IMR-90 (cell line): ENCODE measurements at regions not wholly inside any gene's neighbourhood (a gene's known extent, or its start where the extent isn't known, plus 50 kb on each side); places are given as distances from the start of the nearest gene placed in this dataset.

Experiments used
- ATAC-seq: fragments of 200-7000 bp; cut with Tn5 transposase; 2 replicates; pipeline ENCODE4 v1.9.1; 2020; ENCODE audit warnings: low read depth, mild to moderate bottlenecking, moderate library complexity
- BruUV-seq: library from RNA; stranded (reverse); fragments of 400-500 nt; replicated peaks from 2 replicates; lab custom pipeline; 2021; lab: Mats Ljungman, UMichigan
- CTCF ChIA-PET: fragments of 300-600 bp; formaldehyde crosslinking; extraction: SDS; loops from one replicate; lab custom pipeline; 2021; ENCODE audit warnings: antibody characterized with exemption; lab: Yijun Ruan, JAX
- POLR2A ChIA-PET: fragments of 300-600 bp; sonication (Branson Sonifier 250); formaldehyde crosslinking; loops from one replicate; lab custom pipeline; 2022; ENCODE audit warnings: antibody characterized with exemption; ENCODE audit not compliant: unreplicated experiment; lab: Charles Lee
- DNase-seq: peaks from one replicate; pipeline ENCODE4 v3.0.0; 2013
- H2AFZ ChIP-seq: replicated peaks from 2 replicates; pipeline ENCODE3; 2013; ENCODE audit warnings: low read length, mild to moderate bottlenecking; ENCODE audit not compliant: poor library complexity
- H2AK5ac ChIP-seq: 2 replicates; pipeline ENCODE4 v1.6.1; 2013; ENCODE audit warnings: low read depth, low read length, inconsistent platforms
- H2AK9ac ChIP-seq: replicated peaks from 2 replicates; pipeline ENCODE3; 2013; ENCODE audit warnings: mild to moderate bottlenecking, low read depth, low read length, moderate library complexity; ENCODE audit not compliant: poor library complexity
- H2BK120ac ChIP-seq: 2 replicates; pipeline ENCODE4 v1.6.1; 2013; ENCODE audit warnings: low read depth, low read length, inconsistent platforms
- H2BK15ac ChIP-seq: 3 replicates; pipeline ENCODE4 v1.6.1; 2013; ENCODE audit warnings: low read depth, low read length, inconsistent platforms
- H2BK20ac ChIP-seq: 2 replicates; pipeline ENCODE4 v1.6.1; 2013; ENCODE audit warnings: low read depth, mild to moderate bottlenecking, inconsistent platforms, low read length, moderate library complexity
- H2BK5ac ChIP-seq: 2 replicates; pipeline ENCODE4 v1.6.1; 2013; ENCODE audit warnings: mild to moderate bottlenecking, low read depth, low read length, inconsistent platforms; ENCODE audit not compliant: poor library complexity, severe bottlenecking
- H3K14ac ChIP-seq: replicated peaks from 2 replicates; pipeline ENCODE4 v1.6.1; 2013; ENCODE audit warnings: low read depth, low read length, inconsistent platforms
- H3K18ac ChIP-seq: 2 replicates; pipeline ENCODE4 v1.6.1; 2013; ENCODE audit warnings: low read depth, low read length, control low read depth
- H3K23ac ChIP-seq: 2 replicates; pipeline ENCODE4 v1.6.1; 2013; ENCODE audit warnings: low read depth, low read length, inconsistent platforms
- H3K27ac ChIP-seq: 2 replicates; pipeline ENCODE4 v1.5.1; 2013; ENCODE audit warnings: mild to moderate bottlenecking, control low read depth, low read length; ENCODE audit not compliant: insufficient read depth
- H3K27me3 ChIP-seq: 2 replicates; pipeline ENCODE4 v1.6.1; 2013; ENCODE audit warnings: low read length; ENCODE audit not compliant: control insufficient read depth, insufficient read depth
- H3K36me3 ChIP-seq: 2 replicates; pipeline ENCODE4 v1.6.1; 2013; ENCODE audit warnings: low read length, mixed read lengths; ENCODE audit not compliant: control insufficient read depth, insufficient read depth
- H3K4ac ChIP-seq: 2 replicates; pipeline ENCODE4 v1.6.1; 2013; ENCODE audit warnings: low read depth, low read length, inconsistent platforms
- H3K4me1 ChIP-seq: 2 replicates; pipeline ENCODE4 v1.6.1; 2013; ENCODE audit warnings: low read length, mixed read lengths; ENCODE audit not compliant: control insufficient read depth, insufficient read depth
- H3K4me2 ChIP-seq: 2 replicates; pipeline ENCODE4 v1.6.1; 2013; ENCODE audit warnings: low read depth, mild to moderate bottlenecking, control low read depth, low read length, moderate library complexity
- H3K4me3 ChIP-seq: 2 replicates; pipeline ENCODE4 v1.5.1; 2013; ENCODE audit warnings: low read depth, mild to moderate bottlenecking, control low read depth, low read length, moderate library complexity; ENCODE audit not compliant: insufficient read depth
- H3K56ac ChIP-seq: 2 replicates; pipeline ENCODE4 v1.6.1; 2013; ENCODE audit warnings: low read length, inconsistent platforms; ENCODE audit not compliant: insufficient read depth; ENCODE audit errors: extremely low read depth
- H3K79me1 ChIP-seq, 2 experiments: 2 replicates each; pipeline ENCODE4 v1.6.1; 2013; ENCODE audit warnings: low read length in 2 of 2, inconsistent platforms in 1 of 2, low read depth in 1 of 2
- H3K9ac ChIP-seq: 2 replicates; pipeline ENCODE4 v1.6.1; 2013; ENCODE audit warnings: low read depth, low read length, control low read depth
- H3K9me1 ChIP-seq: 2 replicates; pipeline ENCODE4 v1.6.1; 2013; ENCODE audit warnings: low read length, inconsistent platforms; ENCODE audit not compliant: insufficient read depth
- H3K9me3 ChIP-seq: 2 replicates; pipeline ENCODE4 v1.6.1; 2013; ENCODE audit warnings: low read length; ENCODE audit not compliant: control insufficient read depth, insufficient read depth
- H4K20me1 ChIP-seq: 2 replicates; pipeline ENCODE4 v1.6.1; 2013; ENCODE audit warnings: low read length, inconsistent platforms; ENCODE audit not compliant: insufficient read depth
- H4K5ac ChIP-seq: 2 replicates; pipeline ENCODE4 v1.6.1; 2013; ENCODE audit warnings: mild to moderate bottlenecking, low read depth, low read length, control low read depth
- H4K8ac ChIP-seq, 2 experiments: 2 replicates each; pipeline ENCODE4 v1.6.1; 2013; ENCODE audit warnings: low read depth in 2 of 2, low read length in 2 of 2, control low read depth in 1 of 2, inconsistent platforms in 1 of 2
- H4K91ac ChIP-seq: 2 replicates; pipeline ENCODE4 v1.6.1; 2013; ENCODE audit warnings: low read depth, low read length, inconsistent platforms; ENCODE audit not compliant: insufficient read depth
- MAFK ChIP-seq: IDR thresholded peaks from 2 replicates; pipeline ENCODE4 v1.6.1; 2012; ENCODE audit warnings: low read depth, low read length, improper control_type of control experiment
- MAZ ChIP-seq: IDR thresholded peaks from 2 replicates; pipeline ENCODE4 v1.6.1; 2012; ENCODE audit warnings: low read depth, mild to moderate bottlenecking, low read length, improper control_type of control experiment, moderate library complexity, borderline replicate concordance
- RCOR1 ChIP-seq: IDR thresholded peaks from 2 replicates; pipeline ENCODE4 v1.6.1; 2012; ENCODE audit warnings: mild to moderate bottlenecking, low read length, improper control_type of control experiment; ENCODE audit not compliant: insufficient replicate concordance
- SMC3 ChIP-seq: fragments of 150-350 bp; IDR thresholded peaks from 2 replicates; pipeline ENCODE4 v1.6.1; 2016; ENCODE audit warnings: low read depth, mild to moderate bottlenecking, antibody characterized with exemption, low read length, moderate library complexity
- WGBS, 2 experiments: methylation state at CpG; one replicate each; pipeline versions ENCODE4 v1.1.5 to v1.1.7; 2013; ENCODE audit warnings: missing lambda C conversion rate in 2 of 2; ENCODE audit not compliant: insufficient read length in 1 of 2; ENCODE audit errors: extremely low coverage in 2 of 2; 5-methylcytosine and 5-hydroxymethylcytosine counted together
- dilution Hi-C: fragments of 300-500 bp; cut with HindIII; formaldehyde crosslinking; loops from one replicate; pipeline ENCODE4 v1.14.3; 2018; ENCODE audit warnings: low sequenced_read_pairs; ENCODE audit not compliant: unreplicated experiment
- in situ Hi-C: fragments of 300-500 bp; cut with MboI; formaldehyde crosslinking; loops from 3 replicates; pipeline ENCODE4 v1.14.3; 2019; ENCODE audit warnings: low sequenced_read_pairs, inconsistent platforms, mixed read lengths
- intact Hi-C: fragments of 100-400 bp; cut with micrococcal nuclease; formaldehyde crosslinking; loops from 2 replicates; pipeline ENCODE4 v1.10.0; 2022
- TF ChIP-seq, protein P1 (sequence below): fragments of 150-350 bp; IDR thresholded peaks from 2 replicates; pipeline ENCODE4 v1.6.1; 2017; ENCODE audit warnings: mild to moderate bottlenecking, antibody characterized with exemption, low read length, low read depth
- TF ChIP-seq, protein P2 (sequence below): fragments of 150-350 bp; IDR thresholded peaks from 2 replicates; pipeline ENCODE4 v1.6.1; 2016; ENCODE audit warnings: low read depth, mild to moderate bottlenecking, low read length, moderate library complexity, borderline replicate concordance

GRCh38 chr10:49463605-49464004, 67.7 kb upstream of the DRGX start:
- TF ChIP-seq MAZ (no peak), SMC3 (no peak), MAFK (no peak), RCOR1 (no peak)
- TF ChIP-seq, protein P1, sequence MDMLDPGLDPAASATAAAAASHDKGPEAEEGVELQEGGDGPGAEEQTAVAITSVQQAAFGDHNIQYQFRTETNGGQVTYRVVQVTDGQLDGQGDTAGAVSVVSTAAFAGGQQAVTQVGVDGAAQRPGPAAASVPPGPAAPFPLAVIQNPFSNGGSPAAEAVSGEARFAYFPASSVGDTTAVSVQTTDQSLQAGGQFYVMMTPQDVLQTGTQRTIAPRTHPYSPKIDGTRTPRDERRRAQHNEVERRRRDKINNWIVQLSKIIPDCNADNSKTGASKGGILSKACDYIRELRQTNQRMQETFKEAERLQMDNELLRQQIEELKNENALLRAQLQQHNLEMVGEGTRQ: no peak
- TF ChIP-seq, protein P2, sequence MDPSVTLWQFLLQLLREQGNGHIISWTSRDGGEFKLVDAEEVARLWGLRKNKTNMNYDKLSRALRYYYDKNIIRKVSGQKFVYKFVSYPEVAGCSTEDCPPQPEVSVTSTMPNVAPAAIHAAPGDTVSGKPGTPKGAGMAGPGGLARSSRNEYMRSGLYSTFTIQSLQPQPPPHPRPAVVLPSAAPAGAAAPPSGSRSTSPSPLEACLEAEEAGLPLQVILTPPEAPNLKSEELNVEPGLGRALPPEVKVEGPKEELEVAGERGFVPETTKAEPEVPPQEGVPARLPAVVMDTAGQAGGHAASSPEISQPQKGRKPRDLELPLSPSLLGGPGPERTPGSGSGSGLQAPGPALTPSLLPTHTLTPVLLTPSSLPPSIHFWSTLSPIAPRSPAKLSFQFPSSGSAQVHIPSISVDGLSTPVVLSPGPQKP: no peak
- intact Hi-C loops (no loop called here), dilution Hi-C loops (no loop called here), in situ Hi-C loops (no loop called here)
- no TSS peak for BruUV-seq
- Histone ChIP-seq H4K5ac (no peak overlapping the region), H2BK15ac (no peak overlapping the region), H3K56ac (no peak overlapping the region), H3K14ac (no peak overlapping the region), H2AK9ac (no peak overlapping the region), H2BK5ac (no peak overlapping the region), H2AK5ac (no peak overlapping the region), H3K18ac (no peak overlapping the region), H3K9ac (no peak overlapping the region), H4K8ac (no peak overlapping the region), H3K27ac (no peak overlapping the region), H3K9me3 (no peaks in the 10 kb centered on the region), H2AFZ (no peak overlapping the region), H3K4me2 (no peak overlapping the region), H3K4me3 (no peak overlapping the region), H3K9me1 (no peaks in the 10 kb centered on the region), H3K79me1 (no peaks in the 10 kb centered on the region), H3K4me1 (no peaks in the 10 kb centered on the region), H2BK120ac (no peak overlapping the region), H3K36me3 (0 out of 2 replicates have a peak, but pooled peaks cover 2% of the 10 kb centered on the region), H4K20me1 (no peaks in the 10 kb centered on the region), H3K4ac (no peak overlapping the region), H2BK20ac (no peak overlapping the region), H3K23ac (no peak overlapping the region), H4K91ac (no peak overlapping the region), H3K27me3 (no peaks in the 10 kb centered on the region)
- ChIA-PET POLR2A (no interaction called here), CTCF (no interaction called here)
- DNase-seq: no peak
- no peak for ATAC-seq
- WGBS, 2 experiments: no CpG with 5 or more reads among the region's 4 CpGs
